Activated T-helper 1 cell treated with anti-CD3 and anti-CD28 coated beads, Interleukin-12 subunit alpha, Interleukin-12 subunit beta, Interleukin-2, Interleukin-4 antibody, amounts not matched to agents 30 ng/mL and 10 ng/mL and 1 ng/mL, durations not matched to agents 14 hours and 24 hours and 36 hours (primary cell): ENCODE measurements at regions not wholly inside any gene's neighbourhood (a gene's known extent, or its start where the extent isn't known, plus 50 kb on each side); places are given as distances from the start of the nearest gene placed in this dataset.

Experiments
- DNase-seq: peaks from one replicate; pipeline ENCODE4 v3.0.0; 2021; ENCODE audit warnings: low spot score
- H3K27ac Mint-ChIP-seq: one replicate; pipeline ENCODE4 v1.8.0; 2021; ENCODE audit warnings: mild to moderate bottlenecking, mixed read lengths
- H3K27me3 Mint-ChIP-seq: one replicate; pipeline ENCODE4 v1.8.0; 2022; ENCODE audit warnings: mild to moderate bottlenecking, moderate library complexity, mixed read lengths; ENCODE audit not compliant: insufficient read depth
- H3K36me3 Mint-ChIP-seq: one replicate; pipeline ENCODE4 v1.8.0; 2021; ENCODE audit warnings: low read depth, mixed read lengths
- H3K4me1 Mint-ChIP-seq: one replicate; pipeline ENCODE4 v1.8.0; 2021; ENCODE audit warnings: low read depth, mixed read lengths
- H3K4me3 Mint-ChIP-seq: one replicate; pipeline ENCODE4 v1.8.0; 2021; ENCODE audit warnings: mild to moderate bottlenecking, moderate library complexity, mixed read lengths
- H3K9me3 Mint-ChIP-seq: one replicate; pipeline ENCODE4 v1.8.0; 2021; ENCODE audit warnings: mixed read lengths
- intact Hi-C: fragments of 100-400 bp; cut with micrococcal nuclease; formaldehyde crosslinking; loops from one replicate; pipeline ENCODE4 v1.15.1; 2024

DNA sequence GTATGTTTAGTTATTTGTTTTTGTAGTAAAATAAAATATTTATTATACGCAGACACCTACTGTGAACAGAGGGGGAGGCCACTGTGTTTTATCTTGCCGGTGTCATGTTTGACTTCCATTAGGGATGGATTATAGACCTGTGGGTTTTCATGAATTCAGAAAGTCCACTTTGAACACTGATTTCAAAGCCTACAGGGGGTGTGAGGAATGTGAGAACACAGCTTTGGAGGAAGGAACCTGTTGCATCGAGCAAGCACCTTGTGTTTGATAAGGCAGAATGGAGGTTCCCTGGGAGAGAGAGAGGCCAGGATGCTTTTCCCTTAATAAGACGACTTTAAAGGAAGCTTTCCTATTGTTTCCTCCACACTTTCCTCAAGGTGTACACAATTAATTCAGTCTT lies 665.0 kb upstream of the MGMT start:
- intact Hi-C loops, result no loop called here
- Mint-ChIP-seq H3K9me3 (no peaks in the 10 kb centered on the region), H3K4me1 (no peaks in the 10 kb centered on the region), H3K27me3 (no peaks in the 10 kb centered on the region), H3K27ac (no peak overlapping the region), H3K36me3 (no peaks in the 10 kb centered on the region), H3K4me3 (no peak overlapping the region)
- no peak for DNase-seq

DNA sequence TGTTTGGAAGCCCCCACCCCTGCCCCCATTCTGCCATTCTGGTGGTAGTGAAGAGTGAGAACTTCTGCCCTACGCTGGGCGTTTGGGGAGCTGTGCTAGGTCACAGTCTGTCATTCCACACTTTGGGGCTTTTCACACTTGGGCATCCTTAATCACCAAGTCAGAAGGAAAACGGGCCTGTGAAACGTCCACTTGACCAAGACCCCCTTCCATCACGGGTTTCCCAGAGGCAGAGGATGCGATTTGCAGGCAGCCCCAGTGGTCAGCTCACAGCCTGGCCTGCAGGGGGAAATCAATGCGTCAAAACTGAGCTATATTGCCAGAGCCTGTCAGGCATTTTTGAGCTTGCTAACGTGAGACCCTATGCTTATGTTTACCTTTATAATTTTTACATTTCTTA lies 663.3 kb upstream of the MGMT start:
- intact Hi-C loops, result no loop called here
- Mint-ChIP-seq H3K9me3 (no peaks in the 10 kb centered on the region), H3K27ac (no peak overlapping the region), H3K36me3 (no peaks in the 10 kb centered on the region), H3K27me3 (peaks cover 2% of the 10 kb centered on the region), H3K4me1 (no peaks in the 10 kb centered on the region), H3K4me3 (no peak overlapping the region)
- no peak for DNase-seq

DNA sequence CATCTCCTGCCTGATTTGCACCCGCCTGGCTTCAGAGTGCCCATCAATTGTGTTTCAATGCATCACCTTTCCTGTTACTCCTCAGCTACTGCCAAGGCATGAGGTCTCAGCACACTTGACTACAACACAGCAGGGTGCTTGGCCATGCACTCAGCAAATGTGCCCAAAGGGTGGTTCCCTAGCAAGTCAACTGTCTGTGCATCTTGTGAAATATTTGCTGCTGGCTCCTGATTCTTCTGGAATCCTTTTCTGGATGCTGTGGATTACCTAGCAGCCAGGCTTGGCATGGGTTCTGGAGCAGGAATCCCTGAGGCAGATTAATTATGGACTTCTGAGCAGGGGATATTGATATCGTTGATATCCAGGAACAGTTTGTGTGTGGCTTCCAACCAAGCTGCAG lies 662.6 kb upstream of the MGMT start:
- Mint-ChIP-seq H3K27me3 (peaks cover 2% of the 10 kb centered on the region), H3K27ac (no peak overlapping the region), H3K9me3 (no peaks in the 10 kb centered on the region), H3K36me3 (no peaks in the 10 kb centered on the region), H3K4me3 (no peak overlapping the region), H3K4me1 (no peaks in the 10 kb centered on the region)
- intact Hi-C loops, result no loop called here
- no peak for DNase-seq

DNA sequence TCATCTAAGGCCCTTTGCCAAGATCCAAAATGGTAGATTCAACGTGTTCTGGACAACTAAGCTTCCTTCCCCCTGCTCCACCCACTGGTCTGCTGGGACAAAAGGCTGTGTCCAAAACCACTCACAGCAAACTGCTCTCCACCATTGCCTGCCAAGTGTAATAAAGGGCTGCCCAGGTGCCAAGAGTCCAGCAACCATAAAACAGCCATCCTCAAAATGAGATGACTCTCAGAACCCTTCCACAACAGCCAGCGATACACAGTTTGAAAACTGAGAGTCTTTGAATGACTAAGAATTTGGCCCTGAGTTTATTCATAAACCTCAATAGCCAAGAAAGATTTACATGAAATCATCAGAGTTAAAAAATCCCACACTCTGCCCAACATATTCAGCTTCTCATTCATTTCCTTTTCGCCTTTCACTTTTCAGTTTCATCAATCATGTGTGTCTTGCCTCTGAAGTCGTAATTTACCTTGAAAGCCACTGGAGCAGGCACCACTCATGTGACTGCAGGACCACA lies 658.1 kb upstream of the MGMT start:
- H3K9me3 Mint-ChIP-seq, result no peaks in the 10 kb centered on the region
- peaks cover 2% of the 10 kb centered on the region for H3K27me3 Mint-ChIP-seq
- no peak overlapping the region for H3K27ac Mint-ChIP-seq
- intact Hi-C loops, result no loop called here
- DNase-seq, result no peak
- H3K4me1 Mint-ChIP-seq, result no peaks in the 10 kb centered on the region
- H3K4me3 Mint-ChIP-seq, result no peak overlapping the region
- no peaks in the 10 kb centered on the region for H3K36me3 Mint-ChIP-seq

DNA sequence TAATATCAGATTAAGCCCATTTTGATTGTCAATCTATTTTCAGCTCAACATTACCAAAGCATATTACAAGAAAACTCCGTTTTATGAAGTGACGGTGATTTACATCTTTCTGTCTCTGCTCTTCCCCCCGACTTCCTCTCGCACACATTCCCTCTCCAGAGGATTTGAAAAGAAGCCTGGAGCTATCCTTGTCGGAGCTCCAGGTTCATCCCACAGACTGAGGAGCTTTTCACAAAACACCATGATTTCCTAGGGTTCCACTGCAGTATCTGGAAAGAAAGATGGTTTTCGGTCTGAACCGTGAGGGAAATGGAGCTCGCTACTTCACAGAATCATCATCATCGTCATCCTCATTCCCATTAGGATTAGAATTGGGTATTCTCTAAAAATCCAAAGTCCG lies 655.5 kb upstream of the MGMT start:
- intact Hi-C loops, result no loop called here
- no peak overlapping the region for H3K4me3 Mint-ChIP-seq
- no peaks in the 10 kb centered on the region for H3K36me3 Mint-ChIP-seq
- no peaks in the 10 kb centered on the region for H3K4me1 Mint-ChIP-seq
- H3K9me3 Mint-ChIP-seq, result no peaks in the 10 kb centered on the region
- H3K27me3 Mint-ChIP-seq, result peaks cover 2% of the 10 kb centered on the region
- H3K27ac Mint-ChIP-seq, result no peak overlapping the region
- DNase-seq, result no peak

DNA sequence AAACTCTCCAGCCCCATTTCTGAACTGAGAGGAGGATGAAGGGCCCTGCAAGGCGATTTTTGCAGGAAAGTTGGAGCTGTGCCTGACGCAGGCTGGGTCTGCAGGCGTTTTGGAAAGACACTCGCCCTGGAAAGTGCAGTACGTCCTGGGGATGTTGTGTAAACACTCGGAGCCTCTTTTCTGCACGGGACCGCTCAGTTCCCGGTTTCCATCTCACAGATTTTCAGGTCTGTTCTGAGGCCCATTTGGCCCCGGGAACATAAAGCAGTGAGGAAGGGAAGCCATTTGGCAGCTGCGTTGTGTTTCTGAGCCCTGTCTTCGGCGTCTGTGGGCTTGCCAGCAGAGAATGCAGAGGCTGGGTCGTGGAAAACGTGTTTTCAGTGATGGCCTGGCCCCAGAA lies 655.0 kb upstream of the MGMT start:
- Mint-ChIP-seq H3K4me3 (no peak overlapping the region), H3K27me3 (peaks cover 2% of the 10 kb centered on the region), H3K27ac (no peak overlapping the region), H3K4me1 (no peaks in the 10 kb centered on the region), H3K9me3 (no peaks in the 10 kb centered on the region), H3K36me3 (no peaks in the 10 kb centered on the region)
- no peak for DNase-seq
- intact Hi-C loops, result no loop called here

DNA sequence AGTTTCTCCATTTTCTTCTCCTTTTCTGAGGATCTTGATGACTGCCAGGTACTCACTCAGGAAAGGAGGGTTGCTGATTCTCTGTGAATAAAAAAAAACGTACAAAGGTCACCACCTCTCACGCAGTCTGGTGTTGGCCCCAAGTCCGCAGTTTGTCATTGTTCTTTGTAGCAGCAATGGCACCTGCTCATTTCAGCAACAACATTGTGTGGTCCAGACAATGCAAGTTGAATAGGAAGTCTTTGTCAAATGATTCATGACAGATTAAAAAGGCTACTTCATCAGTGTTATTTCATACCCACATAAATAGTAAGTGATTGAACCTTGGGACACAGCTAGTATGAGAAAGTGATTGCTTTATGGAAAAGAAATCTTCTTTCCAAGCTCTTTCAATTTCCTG lies 653.5 kb upstream of the MGMT start:
- H3K4me1 Mint-ChIP-seq, result no peaks in the 10 kb centered on the region
- no peaks in the 10 kb centered on the region for H3K36me3 Mint-ChIP-seq
- H3K9me3 Mint-ChIP-seq, result no peaks in the 10 kb centered on the region
- H3K27ac Mint-ChIP-seq, result no peak overlapping the region
- no peak for DNase-seq
- no peak overlapping the region for H3K4me3 Mint-ChIP-seq
- no peaks in the 10 kb centered on the region for H3K27me3 Mint-ChIP-seq
- intact Hi-C loops, result no loop called here

DNA sequence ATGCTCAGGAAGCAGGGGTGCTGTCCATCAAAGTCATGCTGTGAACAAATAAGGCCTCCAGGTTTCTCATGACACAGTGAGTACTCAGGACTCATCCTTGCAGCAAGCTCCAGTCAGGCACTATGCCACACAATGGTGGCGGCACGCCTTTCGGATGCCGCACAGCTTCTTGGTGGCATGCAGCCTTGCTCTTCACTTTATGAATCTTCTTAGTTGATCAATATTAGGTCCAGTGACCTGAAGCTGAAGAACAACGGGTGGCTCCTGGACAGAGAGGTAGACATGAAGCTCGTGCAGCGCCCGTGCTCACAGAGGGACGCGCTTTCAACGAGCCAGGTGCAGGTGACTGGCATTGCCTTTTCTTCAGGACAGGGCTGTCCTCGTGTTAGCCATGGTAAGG lies 653.0 kb upstream of the MGMT start:
- DNase-seq, result no peak
- H3K27ac Mint-ChIP-seq, result no peak overlapping the region
- H3K9me3 Mint-ChIP-seq, result no peaks in the 10 kb centered on the region
- no peak overlapping the region for H3K4me3 Mint-ChIP-seq
- intact Hi-C loops, result no loop called here
- H3K27me3 Mint-ChIP-seq, result no peaks in the 10 kb centered on the region
- no peaks in the 10 kb centered on the region for H3K4me1 Mint-ChIP-seq
- H3K36me3 Mint-ChIP-seq, result no peaks in the 10 kb centered on the region

DNA sequence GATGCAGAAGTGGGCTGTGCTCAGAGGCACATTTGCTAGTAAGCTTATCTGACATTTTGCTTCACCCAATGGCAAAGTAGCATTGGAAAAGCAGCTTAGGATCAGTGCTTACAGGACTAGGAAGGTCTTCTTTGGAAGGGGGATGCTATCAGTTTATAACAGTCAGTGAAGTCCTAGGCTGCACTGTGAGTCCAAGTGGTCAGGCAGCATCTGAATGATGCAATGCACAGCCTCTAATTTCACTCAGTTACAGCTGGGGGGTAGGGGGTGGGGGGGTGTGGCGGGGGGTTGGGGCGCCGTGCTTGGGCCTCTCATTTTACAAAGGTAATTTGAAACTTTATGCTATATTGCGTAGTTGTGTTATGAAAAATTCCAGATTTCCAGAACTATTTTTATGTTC lies 652.3 kb upstream of the MGMT start:
- Mint-ChIP-seq H3K4me1 (no peaks in the 10 kb centered on the region), H3K9me3 (no peaks in the 10 kb centered on the region), H3K27ac (no peak overlapping the region), H3K4me3 (no peak overlapping the region), H3K36me3 (no peaks in the 10 kb centered on the region), H3K27me3 (no peaks in the 10 kb centered on the region)
- intact Hi-C loops, result no loop called here
- no peak for DNase-seq

DNA sequence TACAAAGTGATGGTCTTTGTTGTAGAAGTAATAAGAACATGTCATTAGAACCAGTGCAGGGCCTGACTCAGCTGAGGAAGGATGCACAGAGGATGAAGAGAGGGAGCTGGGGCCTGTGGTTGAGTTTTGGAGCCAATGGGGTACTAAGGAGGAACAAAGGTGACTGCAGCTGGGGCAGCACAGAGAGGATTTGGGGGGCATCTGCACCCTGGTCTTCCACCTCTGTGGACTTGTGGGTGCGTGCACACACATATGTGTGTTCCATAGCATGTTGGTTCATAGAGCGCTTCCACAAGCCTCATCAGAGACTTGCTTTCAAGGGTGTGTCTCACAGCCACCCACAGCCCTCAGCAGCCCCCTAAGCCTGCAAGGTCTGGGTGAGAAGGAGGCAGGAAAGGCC lies 650.3 kb upstream of the MGMT start:
- intact Hi-C loops, result no loop called here
- Mint-ChIP-seq H3K27ac (no peak overlapping the region), H3K36me3 (no peaks in the 10 kb centered on the region), H3K4me3 (no peak overlapping the region), H3K9me3 (no peaks in the 10 kb centered on the region), H3K27me3 (no peaks in the 10 kb centered on the region), H3K4me1 (no peaks in the 10 kb centered on the region)
- no peak for DNase-seq

DNA sequence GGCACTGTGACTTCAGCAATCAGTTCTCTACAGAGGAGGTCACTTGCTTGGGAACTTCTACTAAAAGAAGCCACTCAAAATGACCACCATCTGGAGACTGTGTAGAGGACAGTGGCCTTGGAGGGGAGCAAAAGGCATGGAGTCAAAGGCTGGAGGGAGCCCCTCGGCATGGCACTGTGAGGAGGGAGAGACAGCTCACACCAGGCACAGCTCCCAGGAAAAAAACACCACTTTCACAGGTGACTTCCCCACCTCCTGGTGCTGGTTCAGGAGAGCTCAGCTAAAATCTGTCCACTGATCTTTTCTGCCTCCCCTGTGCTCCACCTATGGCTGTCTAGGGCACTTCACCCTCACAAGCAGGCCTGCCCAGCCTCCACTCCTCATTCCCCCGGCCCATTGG lies 649.4 kb upstream of the MGMT start:
- H3K27ac Mint-ChIP-seq, result no peak overlapping the region
- DNase-seq, result no peak
- H3K9me3 Mint-ChIP-seq, result no peaks in the 10 kb centered on the region
- H3K36me3 Mint-ChIP-seq, result no peaks in the 10 kb centered on the region
- H3K4me1 Mint-ChIP-seq, result no peaks in the 10 kb centered on the region
- no peaks in the 10 kb centered on the region for H3K27me3 Mint-ChIP-seq
- intact Hi-C loops, result no loop called here
- no peak overlapping the region for H3K4me3 Mint-ChIP-seq

DNA sequence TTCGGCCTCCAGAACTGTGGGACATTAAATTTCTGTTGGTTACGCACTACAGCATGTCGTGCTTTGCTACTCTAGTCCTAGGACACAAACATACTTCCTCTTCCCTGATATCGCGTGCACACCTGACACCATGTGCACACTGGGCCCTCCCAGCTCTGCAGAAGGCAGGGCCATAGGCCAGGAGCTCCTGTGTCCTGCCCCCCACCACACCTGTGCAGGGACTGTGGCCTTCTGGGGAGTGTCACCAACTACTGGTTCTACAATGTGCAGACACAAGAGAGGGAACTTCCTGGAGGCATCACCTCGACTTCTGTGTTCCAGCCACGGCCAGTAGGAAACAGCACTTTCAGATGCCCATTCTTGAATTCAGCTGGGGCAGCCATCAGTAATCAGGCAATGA lies 646.4 kb upstream of the MGMT start:
- DNase-seq, result no peak
- intact Hi-C loops, result no loop called here
- no peaks in the 10 kb centered on the region for H3K9me3 Mint-ChIP-seq
- no peaks in the 10 kb centered on the region for H3K27me3 Mint-ChIP-seq
- H3K4me1 Mint-ChIP-seq, result no peaks in the 10 kb centered on the region
- no peaks in the 10 kb centered on the region for H3K36me3 Mint-ChIP-seq
- no peak overlapping the region for H3K27ac Mint-ChIP-seq
- no peak overlapping the region for H3K4me3 Mint-ChIP-seq

DNA sequence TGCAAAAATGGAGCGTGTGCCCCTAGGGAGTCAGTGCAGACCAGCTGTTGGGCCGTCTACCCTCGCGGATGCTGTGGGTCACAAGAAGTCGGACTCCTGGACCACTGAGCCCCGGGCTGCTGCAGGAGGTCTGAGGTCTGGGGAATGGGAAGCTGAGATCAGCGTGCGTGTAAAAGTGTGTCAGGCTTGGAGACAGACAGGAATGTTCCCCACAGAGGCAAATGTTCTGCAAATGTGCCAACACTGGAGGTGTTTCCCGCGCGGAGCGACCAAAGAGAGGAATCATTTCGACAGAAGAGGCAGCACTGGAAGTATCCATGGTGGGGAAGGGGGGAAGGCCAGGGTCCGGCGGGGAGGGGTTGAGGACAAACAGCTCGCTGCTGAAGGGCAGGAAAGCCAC lies 643.8 kb upstream of the MGMT start:
- Mint-ChIP-seq H3K27me3 (no peaks in the 10 kb centered on the region), H3K27ac (no peak overlapping the region), H3K4me1 (no peaks in the 10 kb centered on the region), H3K36me3 (no peaks in the 10 kb centered on the region), H3K9me3 (no peaks in the 10 kb centered on the region), H3K4me3 (no peak overlapping the region)
- intact Hi-C loops, result no loop called here
- no peak for DNase-seq

DNA sequence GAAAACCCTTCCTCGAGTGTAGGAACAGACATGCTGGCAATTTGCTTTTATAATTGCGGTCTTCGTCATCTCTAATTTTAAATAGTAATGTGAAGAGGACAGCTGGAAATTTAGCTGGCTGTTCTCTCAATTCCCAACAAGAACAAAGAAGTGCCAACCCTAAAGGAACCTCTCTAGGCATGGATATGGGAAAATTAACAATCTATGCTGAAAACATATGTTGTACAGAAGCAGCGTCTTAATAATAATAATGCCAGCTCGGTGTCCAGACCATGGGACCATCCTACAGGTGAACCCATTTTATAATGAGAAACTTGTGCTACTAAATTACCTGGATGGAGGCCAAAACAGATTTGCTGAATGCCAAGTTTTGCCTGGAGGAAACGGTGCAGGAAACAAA lies 641.4 kb upstream of the MGMT start:
- Mint-ChIP-seq H3K4me1 (no peaks in the 10 kb centered on the region), H3K36me3 (no peaks in the 10 kb centered on the region)

More for the DNA sequence above, 641.4 kb upstream of the MGMT start:
- no peaks in the 10 kb centered on the region for H3K9me3 Mint-ChIP-seq
- no peaks in the 10 kb centered on the region for H3K27me3 Mint-ChIP-seq
- no peak overlapping the region for H3K27ac Mint-ChIP-seq
- intact Hi-C loops, result no loop called here
- no peak overlapping the region for H3K4me3 Mint-ChIP-seq
- DNase-seq, result no peak
